ENCODE measurements at regions not wholly inside any gene's neighbourhood (a gene's known extent, or its start where the extent isn't known, plus 50 kb on each side); places are given as distances from the start of the nearest gene placed in this dataset.

DNA sequence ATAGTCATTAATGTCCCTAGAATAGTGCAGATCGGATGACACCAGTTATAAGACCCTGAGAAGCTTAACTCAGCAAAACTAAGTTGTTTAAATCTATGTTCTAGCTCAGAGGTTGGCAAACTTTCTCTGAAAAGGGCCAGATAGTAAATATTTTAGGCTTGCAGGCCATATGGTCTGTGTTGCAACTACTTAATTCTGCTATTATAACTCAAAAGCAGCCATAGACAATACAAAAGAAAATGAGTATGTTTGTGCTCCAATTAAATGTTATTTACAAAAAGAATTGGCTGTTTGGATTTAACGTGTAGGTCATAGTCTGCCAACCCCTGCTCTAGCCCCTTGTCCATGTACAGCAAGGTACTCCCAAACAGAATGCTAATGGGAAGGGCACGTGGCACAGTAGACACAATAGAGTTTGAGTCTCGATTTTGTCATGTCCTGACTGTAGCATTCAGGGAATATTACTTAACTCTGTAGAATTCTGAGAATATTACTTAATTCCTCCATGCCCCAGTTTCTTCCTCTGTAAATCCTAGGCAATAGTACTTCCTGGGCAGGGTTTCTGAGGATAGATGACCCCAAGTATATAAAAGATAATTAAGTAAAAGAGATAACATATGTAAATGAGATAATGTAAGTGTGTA lies 70.5 kb upstream of the ATP2C1 start:
- no peak overlapping the region for H2BK12ac ChIP-seq (ENCODE audit: low read length)
- no peak overlapping the region for H3K18ac ChIP-seq (ENCODE audit: low read length)
- no peak for DNase-seq (ENCODE audit: low spot score)
- H3K14ac ChIP-seq (ENCODE audit: low read length): no peak overlapping the region
- no peak overlapping the region for H2BK15ac ChIP-seq (ENCODE audit: low read length)
- H4K91ac ChIP-seq (ENCODE audit: low read depth, low read length, poor library complexity): no peak overlapping the region
- no CpG with 5 or more reads among the region's 4 CpGs for WGBS, 2 donors (ENCODE audit: extremely low coverage in 2 of 2, insufficient read length in 2 of 2, insufficient replicate concordance in 1 of 2)
- H4K8ac ChIP-seq (ENCODE audit: low read depth, low read length): no peak overlapping the region
- H3K4me1 ChIP-seq (ENCODE audit: control insufficient read depth in 2 of 2, insufficient read depth in 1 of 2, low read depth in 1 of 2, low read length in 2 of 2): no peaks in the 10 kb centered on the region
- no peak overlapping the region for H3K4me3 ChIP-seq (ENCODE audit: low read length in 2 of 2)
- no peak overlapping the region for H3K4me2 ChIP-seq (ENCODE audit: insufficient read depth, low read length, poor library complexity, severe bottlenecking)
- H3K27ac ChIP-seq (replicated peaks; ENCODE audit: low read length): no peak overlapping the region
- no peaks in the 10 kb centered on the region for H3K79me1 ChIP-seq (ENCODE audit: low read depth, low read length)
- H3K9me3 ChIP-seq (replicated peaks in 1 of 2; ENCODE audit: control insufficient read depth in 2 of 2, insufficient read depth in 1 of 2, low read depth in 1 of 2, low read length in 2 of 2): no peaks in the 10 kb centered on the region
- no peak overlapping the region for H2AFZ ChIP-seq (ENCODE audit: low read length)
- H3K9ac ChIP-seq (ENCODE audit: low read depth, low read length, poor library complexity): no peak overlapping the region
- H3K23ac ChIP-seq (ENCODE audit: low read depth, low read length, poor library complexity): no peak overlapping the region
- H2BK120ac ChIP-seq (ENCODE audit: low read depth, low read length): no peak overlapping the region
- no peak overlapping the region for H2AK5ac ChIP-seq (ENCODE audit: low read depth, low read length)
- H3K36me3 ChIP-seq (replicated peaks in 1 of 2; ENCODE audit: control insufficient read depth in 2 of 2, insufficient read depth in 2 of 2, low read length in 2 of 2): no peaks in the 10 kb centered on the region
- H3K27me3 ChIP-seq (ENCODE audit: control insufficient read depth in 3 of 3, insufficient read depth in 3 of 3, low read depth in 1 of 3, low read length in 3 of 3): peaks cover 0 to 39% (median 0%) of the 10 kb centered on the region in 3 experiments
- no peak overlapping the region for H3K4ac ChIP-seq (ENCODE audit: low read length)
- H2BK5ac ChIP-seq (ENCODE audit: low read length): no peak overlapping the region

DNA sequence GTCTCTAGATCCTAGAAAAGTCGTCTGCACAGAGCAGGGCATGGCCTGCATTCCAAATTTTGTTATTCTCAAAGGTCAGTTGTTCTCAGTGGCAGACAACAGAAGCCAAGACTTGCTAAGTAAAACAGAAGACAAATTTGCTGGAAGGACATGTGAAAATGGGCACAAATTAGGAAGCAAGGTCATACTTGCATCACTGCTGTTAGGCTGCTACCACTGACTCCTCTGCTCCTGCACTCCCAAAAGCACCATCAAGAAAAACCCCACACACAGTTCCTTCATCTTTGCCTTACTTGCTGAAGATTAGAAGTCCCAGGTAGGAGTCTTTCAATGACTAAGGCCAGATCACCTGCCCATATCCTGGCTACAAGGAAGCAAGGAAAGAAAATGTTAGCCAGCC lies 69.9 kb upstream of the ATP2C1 start:
- peaks cover 0 to 1% of the 10 kb centered on the region in 2 donors for H3K4me1 ChIP-seq (ENCODE audit: control insufficient read depth in 2 of 2, insufficient read depth in 1 of 2, low read depth in 1 of 2, low read length in 2 of 2)
- no peak overlapping the region for H4K8ac ChIP-seq (ENCODE audit: low read depth, low read length)
- no peak overlapping the region for H2BK120ac ChIP-seq (ENCODE audit: low read depth, low read length)
- H3K14ac ChIP-seq (ENCODE audit: low read length): no peak overlapping the region
- H3K4ac ChIP-seq (ENCODE audit: low read length): no peak overlapping the region
- H2BK15ac ChIP-seq (ENCODE audit: low read length): no peak overlapping the region
- H3K23ac ChIP-seq (ENCODE audit: low read depth, low read length, poor library complexity): no peak overlapping the region
- H4K91ac ChIP-seq (ENCODE audit: low read depth, low read length, poor library complexity): no peak overlapping the region
- H3K18ac ChIP-seq (ENCODE audit: low read length): no peak overlapping the region
- DNase-seq (ENCODE audit: low spot score): no peak
- no peak overlapping the region for H2BK12ac ChIP-seq (ENCODE audit: low read length)
- no peaks in the 10 kb centered on the region for H3K79me1 ChIP-seq (ENCODE audit: low read depth, low read length)
- H3K27ac ChIP-seq (replicated peaks; ENCODE audit: low read length): no peak overlapping the region
- H2BK5ac ChIP-seq (ENCODE audit: low read length): no peak overlapping the region
- H2AFZ ChIP-seq (ENCODE audit: low read length): no peak overlapping the region
- no CpG with 5 or more reads among the region's 1 CpG for WGBS, 2 donors (ENCODE audit: extremely low coverage in 2 of 2, insufficient read length in 2 of 2, insufficient replicate concordance in 1 of 2)
- no peak overlapping the region for H3K9ac ChIP-seq (ENCODE audit: low read depth, low read length, poor library complexity)
- peaks cover 0 to 39% (median 0%) of the 10 kb centered on the region in 3 experiments for H3K27me3 ChIP-seq (ENCODE audit: control insufficient read depth in 3 of 3, insufficient read depth in 3 of 3, low read depth in 1 of 3, low read length in 3 of 3)
- no peak overlapping the region for H3K4me2 ChIP-seq (ENCODE audit: insufficient read depth, low read length, poor library complexity, severe bottlenecking)
- no peak overlapping the region for H3K4me3 ChIP-seq (ENCODE audit: low read length in 2 of 2)
- no peaks in the 10 kb centered on the region for H3K9me3 ChIP-seq (replicated peaks in 1 of 2; ENCODE audit: control insufficient read depth in 2 of 2, insufficient read depth in 1 of 2, low read depth in 1 of 2, low read length in 2 of 2)
- no peak overlapping the region for H2AK5ac ChIP-seq (ENCODE audit: low read depth, low read length)
- H3K36me3 ChIP-seq (replicated peaks in 1 of 2; ENCODE audit: control insufficient read depth in 2 of 2, insufficient read depth in 2 of 2, low read length in 2 of 2): no peaks in the 10 kb centered on the region

DNA sequence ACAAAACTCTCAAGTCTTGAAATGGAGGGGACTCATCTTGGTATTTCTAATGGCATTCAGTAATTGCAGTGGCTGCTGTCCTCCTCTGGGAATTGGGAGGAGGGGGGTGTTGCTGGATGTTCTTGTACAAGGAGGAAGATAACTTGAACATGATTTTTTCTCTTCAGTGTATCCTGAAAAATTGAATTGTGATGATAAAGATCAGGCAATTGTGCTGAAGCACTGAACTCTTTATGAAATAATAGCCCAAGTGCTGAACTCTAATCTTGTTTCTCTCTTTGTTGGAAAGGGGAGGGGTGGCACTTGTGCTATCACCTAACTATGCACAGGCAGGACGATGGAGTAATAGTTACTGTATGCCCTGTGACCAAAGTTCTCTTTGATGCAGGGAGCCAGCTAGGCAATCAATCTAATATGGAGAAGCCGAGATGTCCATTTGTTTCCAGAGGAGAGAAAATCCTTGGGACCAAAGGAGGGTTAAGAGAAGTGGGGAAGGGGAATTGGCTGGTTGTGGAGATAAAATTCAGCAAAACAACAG lies 68.1 kb upstream of the ATP2C1 start:
- H3K27me3 ChIP-seq (ENCODE audit: control insufficient read depth in 3 of 3, insufficient read depth in 3 of 3, low read depth in 1 of 3, low read length in 3 of 3): peaks cover 0 to 31% (median 0%) of the 10 kb centered on the region in 3 experiments
- no peak for DNase-seq (ENCODE audit: low spot score)
- no peak overlapping the region for H3K9ac ChIP-seq (ENCODE audit: low read depth, low read length, poor library complexity)
- H3K79me1 ChIP-seq (ENCODE audit: low read depth, low read length): no peaks in the 10 kb centered on the region
- no peak overlapping the region for H2BK12ac ChIP-seq (ENCODE audit: low read length)
- no peaks in the 10 kb centered on the region for H3K9me3 ChIP-seq (replicated peaks in 1 of 2; ENCODE audit: control insufficient read depth in 2 of 2, insufficient read depth in 1 of 2, low read depth in 1 of 2, low read length in 2 of 2)
- no peak overlapping the region for H3K4me3 ChIP-seq (ENCODE audit: low read length in 2 of 2)
- H3K27ac ChIP-seq (replicated peaks; ENCODE audit: low read length): no peak overlapping the region
- no peak overlapping the region for H4K8ac ChIP-seq (ENCODE audit: low read depth, low read length)
- H4K91ac ChIP-seq (ENCODE audit: low read depth, low read length, poor library complexity): no peak overlapping the region
- no peak overlapping the region for H3K18ac ChIP-seq (ENCODE audit: low read length)
- H3K36me3 ChIP-seq (replicated peaks in 1 of 2; ENCODE audit: control insufficient read depth in 2 of 2, insufficient read depth in 2 of 2, low read length in 2 of 2): no peaks in the 10 kb centered on the region
- H2AK5ac ChIP-seq (ENCODE audit: low read depth, low read length): no peak overlapping the region
- H3K4ac ChIP-seq (ENCODE audit: low read length): no peak overlapping the region
- no peak overlapping the region for H3K4me2 ChIP-seq (ENCODE audit: insufficient read depth, low read length, poor library complexity, severe bottlenecking)
- no peak overlapping the region for H3K23ac ChIP-seq (ENCODE audit: low read depth, low read length, poor library complexity)
- no peak overlapping the region for H3K14ac ChIP-seq (ENCODE audit: low read length)
- peaks cover 0 to 2% of the 10 kb centered on the region in 2 donors for H3K4me1 ChIP-seq (ENCODE audit: control insufficient read depth in 2 of 2, insufficient read depth in 1 of 2, low read depth in 1 of 2, low read length in 2 of 2)
- no CpG with 5 or more reads among the region's 2 CpGs for WGBS, 2 donors (ENCODE audit: extremely low coverage in 2 of 2, insufficient read length in 2 of 2, insufficient replicate concordance in 1 of 2)
- H2BK5ac ChIP-seq (ENCODE audit: low read length): no peak overlapping the region
- H2AFZ ChIP-seq (ENCODE audit: low read length): no peak overlapping the region
- no peak overlapping the region for H2BK120ac ChIP-seq (ENCODE audit: low read depth, low read length)
- no peak overlapping the region for H2BK15ac ChIP-seq (ENCODE audit: low read length)

DNA sequence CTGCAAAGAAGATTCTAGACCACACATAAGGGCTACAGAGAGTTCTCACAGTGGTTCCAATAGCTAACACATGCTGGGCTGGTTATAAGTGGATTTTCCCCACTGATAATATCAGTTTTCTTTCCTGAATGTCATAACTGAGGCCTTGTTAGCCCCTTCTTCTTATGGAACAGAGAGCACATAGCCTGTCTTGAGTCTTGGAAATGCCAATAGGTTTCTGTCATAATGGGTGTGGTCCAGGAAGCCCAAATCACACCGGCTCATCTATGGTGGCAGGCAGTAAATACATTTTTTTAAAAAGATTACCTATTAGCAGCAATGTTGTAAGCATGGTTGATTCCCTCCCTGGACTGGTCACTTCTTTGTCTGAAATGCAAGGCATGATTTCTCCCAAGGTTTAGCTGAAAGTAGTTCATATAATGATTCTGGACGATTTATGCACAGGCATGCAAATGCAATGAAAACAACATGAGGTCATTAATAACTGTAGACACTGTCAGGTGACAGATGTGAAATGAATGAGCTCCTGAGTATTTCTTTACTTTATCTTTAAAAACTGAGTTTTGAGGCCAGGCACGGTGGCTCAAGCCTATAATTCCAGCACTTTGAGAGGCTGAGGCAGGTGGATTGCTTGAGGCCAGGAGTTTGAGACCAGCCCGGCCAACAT lies 67.2 kb upstream of the ATP2C1 start:
- Histone ChIP-seq H3K27me3 (ENCODE audit: control insufficient read depth in 3 of 3, insufficient read depth in 3 of 3, low read depth in 1 of 3, low read length in 3 of 3) (peaks cover 0 to 25% (median 0%) of the 10 kb centered on the region in 3 experiments), H3K9ac (ENCODE audit: low read depth, low read length, poor library complexity) (no peak overlapping the region), H3K27ac (replicated peaks; ENCODE audit: low read length) (no peak overlapping the region), H2BK12ac (ENCODE audit: low read length) (no peak overlapping the region), H2BK15ac (ENCODE audit: low read length) (no peak overlapping the region), H3K4ac (ENCODE audit: low read length) (no peak overlapping the region), H3K4me2 (ENCODE audit: insufficient read depth, low read length, poor library complexity, severe bottlenecking) (no peak overlapping the region), H3K4me3 (ENCODE audit: low read length in 2 of 2) (no peak overlapping the region), H4K8ac (ENCODE audit: low read depth, low read length) (no peak overlapping the region), H3K79me1 (ENCODE audit: low read depth, low read length) (no peaks in the 10 kb centered on the region), H3K4me1 (ENCODE audit: control insufficient read depth in 2 of 2, insufficient read depth in 1 of 2, low read depth in 1 of 2, low read length in 2 of 2) (peaks cover 0 to 2% of the 10 kb centered on the region in 2 donors), H2AFZ (ENCODE audit: low read length) (no peak overlapping the region), H3K18ac (ENCODE audit: low read length) (no peak overlapping the region), H3K9me3 (replicated peaks in 1 of 2; ENCODE audit: control insufficient read depth in 2 of 2, insufficient read depth in 1 of 2, low read depth in 1 of 2, low read length in 2 of 2) (no peaks in the 10 kb centered on the region), H3K23ac (ENCODE audit: low read depth, low read length, poor library complexity) (no peak overlapping the region), H2BK120ac (ENCODE audit: low read depth, low read length) (no peak overlapping the region), H4K91ac (ENCODE audit: low read depth, low read length, poor library complexity) (no peak overlapping the region), H3K36me3 (replicated peaks in 1 of 2; ENCODE audit: control insufficient read depth in 2 of 2, insufficient read depth in 2 of 2, low read length in 2 of 2) (no peaks in the 10 kb centered on the region), H2AK5ac (ENCODE audit: low read depth, low read length) (no peak overlapping the region), H2BK5ac (ENCODE audit: low read length) (no peak overlapping the region), H3K14ac (ENCODE audit: low read length) (no peak overlapping the region)
- no CpG with 5 or more reads among the region's 4 CpGs for WGBS, 2 donors (ENCODE audit: extremely low coverage in 2 of 2, insufficient read length in 2 of 2, insufficient replicate concordance in 1 of 2)
- DNase-seq (ENCODE audit: low spot score): no peak

All from neuronal stem cell (in vitro differentiated cells).